ENCODE measurements at regions not wholly inside any gene's neighbourhood (a gene's known extent, or its start where the extent isn't known, plus 50 kb on each side); places are given as distances from the start of the nearest gene placed in this dataset.

GRCh38 chr20:22508426-22508825 is 75.9 kb downstream of the FOXA2 start:
- TF ChIP-seq CTCF (IDR thresholded peaks at IDR 0.05; ENCODE audit: low read depth, low read length) = no peak
- Histone ChIP-seq H3K27me3 (no peaks in the 10 kb centered on the region), H3K4me1 (ENCODE audit: low read depth) (no peaks in the 10 kb centered on the region), H3K9me3 (ENCODE audit: low read depth) (no peaks in the 10 kb centered on the region), H3K4me3 (no peak overlapping the region), H3K36me3 (no peaks in the 10 kb centered on the region), H3K27ac (no peak overlapping the region)
- no peak for DNase-seq (ENCODE audit: low read depth in 1 of 2, low spot score in 1 of 2)

- no peak overlapping the region for H3K27ac ChIP-seq
- no peaks in the 10 kb centered on the region for H3K9me3 ChIP-seq (ENCODE audit: low read depth)
- H3K4me1 ChIP-seq (ENCODE audit: low read depth) = no peaks in the 10 kb centered on the region
- no peak for TF ChIP-seq CTCF (IDR thresholded peaks at IDR 0.05; ENCODE audit: low read depth, low read length)
- H3K36me3 ChIP-seq = no peaks in the 10 kb centered on the region
- DNase-seq (ENCODE audit: low read depth in 1 of 2, low spot score in 1 of 2) = no peak
- no peaks in the 10 kb centered on the region for H3K27me3 ChIP-seq
- H3K4me3 ChIP-seq = no peak overlapping the region
These were observed 77.0 kb downstream of the FOXA2 start for GRCh38 chr20:22507240-22507961.

- TF ChIP-seq CTCF (IDR thresholded peaks at IDR 0.05; ENCODE audit: low read depth, low read length) = no peak
- no peaks in the 10 kb centered on the region for H3K27me3 ChIP-seq
- H3K9me3 ChIP-seq (ENCODE audit: low read depth) = no peaks in the 10 kb centered on the region
- DNase-seq (ENCODE audit: low read depth in 1 of 2, low spot score in 1 of 2) = no peak
- H3K27ac ChIP-seq = no peak overlapping the region
- no peaks in the 10 kb centered on the region for H3K4me1 ChIP-seq (ENCODE audit: low read depth)
- H3K36me3 ChIP-seq = no peaks in the 10 kb centered on the region
- no peak overlapping the region for H3K4me3 ChIP-seq
These were observed 77.5 kb downstream of the FOXA2 start for GRCh38 chr20:22506827-22507226.

GRCh38 chr20:22504829-22505377 is 79.5 kb downstream of the FOXA2 start:
- Histone ChIP-seq H3K9me3 (ENCODE audit: low read depth) (no peaks in the 10 kb centered on the region), H3K36me3 (no peaks in the 10 kb centered on the region), H3K4me1 (ENCODE audit: low read depth) (no peaks in the 10 kb centered on the region), H3K27me3 (no peaks in the 10 kb centered on the region), H3K27ac (no peak overlapping the region), H3K4me3 (no peak overlapping the region)
- no peak for TF ChIP-seq CTCF (IDR thresholded peaks at IDR 0.05; ENCODE audit: low read depth, low read length)
- no peak for DNase-seq (ENCODE audit: low read depth in 1 of 2, low spot score in 1 of 2)

- H3K4me3 ChIP-seq = no peak overlapping the region
These were observed 80.8 kb downstream of the FOXA2 start for GRCh38 chr20:22503577-22503976.

More at GRCh38 chr20:22503577-22503976, 80.8 kb downstream of the FOXA2 start:
- no peaks in the 10 kb centered on the region for H3K36me3 ChIP-seq
- no peak overlapping the region for H3K27ac ChIP-seq
- DNase-seq (ENCODE audit: low read depth in 1 of 2, low spot score in 1 of 2) = no peak
- no peaks in the 10 kb centered on the region for H3K4me1 ChIP-seq (ENCODE audit: low read depth)
- H3K27me3 ChIP-seq = no peaks in the 10 kb centered on the region
- TF ChIP-seq CTCF (IDR thresholded peaks at IDR 0.05; ENCODE audit: low read depth, low read length) = no peak
- no peaks in the 10 kb centered on the region for H3K9me3 ChIP-seq (ENCODE audit: low read depth)
